A172 (cell line): ENCODE measurements at regions not wholly inside any gene's neighbourhood (a gene's known extent, or its start where the extent isn't known, plus 50 kb on each side); places are given as distances from the start of the nearest gene placed in this dataset.
A peak's percentile ranks its signal among the peaks of the same experiment; 100 is the strongest.

ENCODE experiments used
- DNase-seq: peaks from one replicate; pipeline ENCODE4 v3.0.0-alpha.2; 2015; ENCODE audit warnings: low spot score

DNA sequence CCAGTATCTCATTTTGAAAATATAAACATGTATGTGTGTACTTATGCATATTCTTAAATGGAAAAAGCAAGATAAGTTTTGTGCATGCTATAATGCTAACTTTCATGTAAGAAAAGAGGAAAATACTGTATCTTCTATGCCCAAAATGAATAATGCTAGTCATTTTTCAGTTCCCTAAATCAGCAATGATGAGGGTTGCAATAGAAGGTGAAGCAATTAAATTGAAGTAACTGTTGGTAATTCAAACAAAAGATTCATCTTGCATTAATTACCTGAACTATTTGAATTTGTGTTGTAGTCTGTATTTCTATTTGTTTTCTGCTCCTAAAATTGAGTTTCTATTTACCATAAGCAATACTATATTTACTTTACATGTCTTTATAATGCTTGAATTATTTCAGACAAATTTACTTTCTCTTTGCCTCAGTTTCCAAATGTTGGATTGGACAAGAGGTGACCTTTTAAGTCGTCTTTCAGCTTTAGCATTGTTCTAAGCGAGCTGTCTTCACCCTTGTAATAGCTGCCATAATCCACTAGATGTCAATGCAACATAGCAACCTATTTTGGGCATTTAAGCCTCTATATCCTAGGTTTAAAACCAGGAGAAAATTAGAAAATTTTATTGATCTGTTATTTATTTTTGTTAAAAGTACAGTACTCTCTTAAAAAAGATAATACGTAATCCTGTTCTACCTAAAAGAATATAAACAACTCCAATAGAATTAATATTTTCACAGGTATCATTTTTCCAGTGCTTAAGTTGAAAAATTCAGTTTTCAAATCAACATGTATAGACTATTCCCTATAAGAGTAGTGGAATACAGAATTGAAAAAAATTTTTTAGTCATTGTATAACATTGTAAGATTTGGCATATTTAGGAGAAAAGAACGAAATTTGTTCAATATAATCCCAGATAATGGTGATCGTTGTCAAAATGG is 52.3 kb upstream of the IFNGR1 start:
- DNase-seq, result peak; percentile 44

DNA sequence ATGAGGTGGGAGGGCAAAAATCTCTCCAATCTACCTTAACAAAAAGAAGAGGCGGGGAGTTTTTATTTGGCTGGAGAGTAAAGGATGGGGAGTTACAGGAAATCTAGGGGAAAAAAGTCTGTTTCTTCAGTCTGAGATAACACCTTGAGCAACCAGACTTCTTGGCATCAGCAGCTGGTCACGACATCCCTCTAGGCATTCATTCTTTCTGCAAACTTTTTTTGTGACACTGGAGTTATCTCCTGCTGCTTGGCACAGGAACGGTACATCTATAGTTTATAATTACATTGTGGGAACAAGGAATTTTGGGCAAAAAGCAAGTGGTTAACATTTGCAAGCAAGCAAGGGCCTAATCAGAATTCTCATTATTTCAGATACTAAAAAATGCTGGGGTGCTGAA is 50.6 kb upstream of the IFNGR1 start:
- DNase-seq, result no peak

DNA sequence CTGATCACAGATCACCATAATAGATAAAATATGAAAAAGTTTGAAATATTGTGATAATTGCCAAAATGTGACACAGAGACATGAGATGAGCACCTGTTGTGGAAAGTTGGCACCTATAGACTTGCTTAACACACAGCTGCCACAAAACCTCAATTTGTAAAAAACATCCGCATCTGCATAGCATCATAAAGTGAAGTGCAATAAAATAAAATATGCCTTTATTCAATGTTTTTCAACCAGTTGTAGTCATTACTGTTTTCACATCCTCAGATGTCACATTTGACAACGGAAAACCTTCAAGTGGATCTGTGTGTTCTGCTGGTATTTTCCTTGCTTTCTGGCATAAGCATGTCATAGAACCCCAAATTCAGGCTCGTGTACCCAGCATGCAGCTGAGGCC is 50.2 kb upstream of the IFNGR1 start:
- no peak for DNase-seq
